OCI-LY3 (cell line): ENCODE measurements at regions not wholly inside any gene's neighbourhood (a gene's known extent, or its start where the extent isn't known, plus 50 kb on each side); places are given as distances from the start of the nearest gene placed in this dataset.

Experiments
- CTCF ChIP-seq: fragments of 200-600, 300-600 bp; sonication (generic); IDR thresholded peaks from 2 replicates; pipeline ENCODE4 v1.5.1; 2014; ENCODE audit warnings: antibody characterized with exemption, low read length, low read depth
- EZH2phosphoT487 ChIP-seq: fragments of 200-600 bp; shearing (Covaris generic); IDR thresholded peaks from 2 replicates; pipeline ENCODE4 v1.6.1; 2018; ENCODE audit warnings: antibody characterized with exemption, mixed run types, low read depth

DNA sequence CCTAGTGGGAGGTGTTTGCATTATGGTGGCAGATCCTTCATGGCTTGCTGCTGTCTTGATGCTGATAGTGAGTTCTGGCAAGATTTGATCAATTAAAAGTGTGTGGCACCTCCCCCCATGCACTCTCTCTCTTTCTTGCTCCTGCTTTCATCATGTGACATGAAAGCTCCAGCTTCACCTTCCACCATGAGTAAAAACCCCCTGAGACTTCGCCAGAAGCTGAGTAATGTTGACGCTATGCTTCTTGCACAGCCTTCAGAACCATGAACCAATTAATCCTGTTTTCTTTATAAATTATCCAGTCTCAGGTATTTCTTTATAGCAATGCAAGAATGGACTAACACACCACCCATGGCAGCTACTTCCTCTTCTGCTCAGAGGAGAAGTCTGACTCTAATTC is 2181.4 kb upstream of the PIK3C3 start:
- TF ChIP-seq CTCF, result no peak
- TF ChIP-seq EZH2phosphoT487, result no peak
